Hepatocyte (in vitro differentiated cells): ENCODE measurements at regions not wholly inside any gene's neighbourhood (a gene's known extent, or its start where the extent isn't known, plus 50 kb on each side); places are given as distances from the start of the nearest gene placed in this dataset.

Experiments used
- DNase-seq: peaks from one replicate; pipeline ENCODE4 v3.0.0-alpha.2; 2016; ENCODE audit warnings: low spot score
- H2AFZ ChIP-seq: fragments of 200-600 bp; sonication (generic); 2 replicates; pipeline ENCODE4 v1.6.0; 2016; ENCODE audit warnings: antibody characterized with exemption, mild to moderate bottlenecking
- H3K27ac ChIP-seq: fragments of 200-600 bp; sonication (generic); 2 replicates; pipeline ENCODE4 v1.5.1; 2016; ENCODE audit warnings: mild to moderate bottlenecking
- H3K27me3 ChIP-seq: fragments of 200-600 bp; sonication (generic); 2 replicates; pipeline ENCODE4 v1.6.1; 2016
- H3K36me3 ChIP-seq: fragments of 200-600 bp; sonication (generic); replicated peaks from 2 replicates; pipeline ENCODE4 v1.5.1; 2016; ENCODE audit warnings: low read depth; ENCODE audit not compliant: insufficient read depth
- H3K4me1 ChIP-seq: fragments of 200-600 bp; sonication (generic); 2 replicates; pipeline ENCODE4 v1.5.1; 2016; ENCODE audit warnings: mild to moderate bottlenecking, moderate library complexity; ENCODE audit not compliant: insufficient read depth
- H3K4me2 ChIP-seq: fragments of 200-600 bp; sonication (generic); 2 replicates; pipeline ENCODE4 v1.6.0; 2016
- H3K4me3 ChIP-seq: fragments of 200-600 bp; sonication (generic); 2 replicates; pipeline ENCODE4 v1.5.1; 2016; ENCODE audit warnings: mild to moderate bottlenecking
- H3K79me2 ChIP-seq: fragments of 200-600 bp; sonication (generic); 2 replicates; pipeline ENCODE4 v1.6.0; 2017; ENCODE audit warnings: mild to moderate bottlenecking
- H3K9me2 ChIP-seq: fragments of 200-600 bp; sonication (generic); replicated peaks from 2 replicates; pipeline ENCODE4 v1.6.0; 2017; ENCODE audit warnings: mild to moderate bottlenecking; ENCODE audit not compliant: insufficient read depth
- H3K9me3 ChIP-seq: fragments of 200-600 bp; sonication (generic); 2 replicates; pipeline ENCODE4 v1.5.1; 2016; ENCODE audit warnings: low read depth, mild to moderate bottlenecking
- H4K20me1 ChIP-seq: fragments of 200-600 bp; sonication (generic); 2 replicates; pipeline ENCODE4 v1.6.0; 2016; ENCODE audit warnings: mild to moderate bottlenecking; ENCODE audit not compliant: insufficient read depth, poor library complexity, severe bottlenecking
- EZH2 ChIP-seq: fragments of 200-600 bp; sonication (generic); IDR thresholded peaks from 2 replicates; pipeline ENCODE4 v1.6.1; 2016; ENCODE audit warnings: antibody characterized with exemption, mild to moderate bottlenecking, borderline replicate concordance
- EZH2phosphoT487 ChIP-seq: fragments of 200-600 bp; sonication (generic); IDR thresholded peaks from one replicate; pipeline ENCODE4 v1.6.1; 2018; ENCODE audit warnings: antibody characterized with exemption, mild to moderate bottlenecking, low read depth, moderate library complexity; ENCODE audit not compliant: unreplicated experiment, severe bottlenecking
- WGBS: methylation state at CpG from one replicate; pipeline ENCODE4 v1.1.6; 2016; ENCODE audit warnings: low lambda C conversion rate; ENCODE audit errors: missing lambda C conversion rate; 5-methylcytosine and 5-hydroxymethylcytosine counted together
- TF ChIP-seq, protein P1 (sequence below): fragments of 200-600 bp; sonication (generic); IDR thresholded peaks from 2 replicates; pipeline ENCODE4 v1.5.1; 2016; ENCODE audit warnings: antibody characterized with exemption, mild to moderate bottlenecking; ENCODE audit not compliant: poor library complexity

DNA sequence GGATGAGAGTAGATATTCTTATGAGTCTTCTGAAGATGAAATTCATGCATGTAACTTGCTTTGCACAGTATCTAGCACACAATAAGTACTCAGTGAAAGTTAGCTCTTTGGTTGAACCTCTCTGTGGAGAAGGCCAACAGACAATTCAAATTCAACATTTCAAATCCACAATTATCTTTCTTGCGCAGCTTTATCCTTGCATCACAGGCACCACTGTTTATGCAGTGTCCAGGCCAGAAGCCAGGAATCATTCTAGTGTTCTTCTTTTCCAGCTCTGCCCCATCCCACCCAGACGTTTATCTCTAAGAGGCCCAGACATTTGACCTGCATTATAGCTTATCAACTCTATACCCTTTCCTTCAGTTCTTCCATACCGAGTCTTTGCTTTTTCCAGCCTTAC, 254.7 kb upstream of the OBI1 start:
- H3K79me2 ChIP-seq, result no peaks in the 10 kb centered on the region

DNA sequence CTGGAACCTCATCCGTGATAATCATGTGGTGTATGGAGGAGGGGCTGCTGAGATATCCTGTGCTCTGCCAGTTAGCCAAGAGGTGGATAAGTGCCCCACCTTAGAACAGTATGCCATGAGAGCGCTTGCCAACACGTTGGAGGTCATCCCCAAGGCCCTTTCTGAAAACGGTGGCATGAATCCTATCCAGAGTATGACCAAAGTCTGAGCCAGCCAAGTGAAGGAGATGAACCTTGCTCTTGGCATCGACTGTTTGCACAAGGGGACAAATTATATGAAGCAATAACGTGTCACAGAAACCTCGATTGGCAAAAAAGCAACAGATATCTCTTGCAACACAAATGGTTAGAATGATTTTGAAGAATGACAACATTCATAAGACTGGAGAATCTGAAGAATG, 251.2 kb upstream of the OBI1 start:
- H3K79me2 ChIP-seq, result no peaks in the 10 kb centered on the region
- no peak overlapping the region for H3K4me3 ChIP-seq
- no peaks in the 10 kb centered on the region for H3K27me3 ChIP-seq
- no peaks in the 10 kb centered on the region for H4K20me1 ChIP-seq
- 81% methylated on average over 7 of the region's 7 CpGs for WGBS
- H3K4me2 ChIP-seq, result no peak overlapping the region
- H3K9me3 ChIP-seq, result no peaks in the 10 kb centered on the region
- DNase-seq, result no peak
- H3K27ac ChIP-seq, result no peak overlapping the region
- TF ChIP-seq, protein P1, sequence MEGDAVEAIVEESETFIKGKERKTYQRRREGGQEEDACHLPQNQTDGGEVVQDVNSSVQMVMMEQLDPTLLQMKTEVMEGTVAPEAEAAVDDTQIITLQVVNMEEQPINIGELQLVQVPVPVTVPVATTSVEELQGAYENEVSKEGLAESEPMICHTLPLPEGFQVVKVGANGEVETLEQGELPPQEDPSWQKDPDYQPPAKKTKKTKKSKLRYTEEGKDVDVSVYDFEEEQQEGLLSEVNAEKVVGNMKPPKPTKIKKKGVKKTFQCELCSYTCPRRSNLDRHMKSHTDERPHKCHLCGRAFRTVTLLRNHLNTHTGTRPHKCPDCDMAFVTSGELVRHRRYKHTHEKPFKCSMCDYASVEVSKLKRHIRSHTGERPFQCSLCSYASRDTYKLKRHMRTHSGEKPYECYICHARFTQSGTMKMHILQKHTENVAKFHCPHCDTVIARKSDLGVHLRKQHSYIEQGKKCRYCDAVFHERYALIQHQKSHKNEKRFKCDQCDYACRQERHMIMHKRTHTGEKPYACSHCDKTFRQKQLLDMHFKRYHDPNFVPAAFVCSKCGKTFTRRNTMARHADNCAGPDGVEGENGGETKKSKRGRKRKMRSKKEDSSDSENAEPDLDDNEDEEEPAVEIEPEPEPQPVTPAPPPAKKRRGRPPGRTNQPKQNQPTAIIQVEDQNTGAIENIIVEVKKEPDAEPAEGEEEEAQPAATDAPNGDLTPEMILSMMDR, result no peak
- TF ChIP-seq EZH2phosphoT487, result no peak
- no peak for TF ChIP-seq EZH2
- no peaks in the 10 kb centered on the region for H3K36me3 ChIP-seq
- H2AFZ ChIP-seq, result no peak overlapping the region
- no peaks in the 10 kb centered on the region for H3K4me1 ChIP-seq
- H3K9me2 ChIP-seq, result no peaks in the 10 kb centered on the region

More for the DNA sequence above, 254.7 kb upstream of the OBI1 start:
- H2AFZ ChIP-seq, result no peak overlapping the region
- WGBS, result 72% methylated on average over 3 of the region's 3 CpGs
- H3K9me2 ChIP-seq, result no peaks in the 10 kb centered on the region
- H3K4me3 ChIP-seq, result no peak overlapping the region
- TF ChIP-seq, protein P1, result no peak
- TF ChIP-seq EZH2 (no peak), EZH2phosphoT487 (no peak)
- H3K36me3 ChIP-seq, result no peaks in the 10 kb centered on the region
- DNase-seq, result no peak
- H3K4me1 ChIP-seq, result no peaks in the 10 kb centered on the region
- H3K27ac ChIP-seq, result no peak overlapping the region
- no peaks in the 10 kb centered on the region for H3K9me3 ChIP-seq
- no peaks in the 10 kb centered on the region for H4K20me1 ChIP-seq
- H3K4me2 ChIP-seq, result no peak overlapping the region
- H3K27me3 ChIP-seq, result no peaks in the 10 kb centered on the region

DNA sequence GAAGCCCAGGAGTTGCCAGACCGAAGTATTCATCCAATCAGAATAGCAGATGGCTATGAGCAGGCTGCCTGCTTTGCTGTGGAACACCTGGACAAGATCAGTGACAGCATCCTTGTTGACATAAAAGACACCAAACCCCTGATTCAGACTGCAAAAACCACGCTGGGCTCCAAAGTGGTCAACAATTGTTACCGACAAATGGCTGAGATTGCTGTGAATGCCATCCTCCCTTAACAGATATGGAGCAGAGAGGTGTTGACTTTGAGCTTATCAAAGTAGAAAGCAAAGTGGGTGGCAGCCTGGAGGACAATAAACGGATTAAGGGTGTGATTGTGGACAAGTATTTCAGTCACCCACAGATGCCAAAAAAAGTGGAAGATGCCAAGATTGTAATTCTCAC, 250.3 kb upstream of the OBI1 start:
- no peak for DNase-seq
- Histone ChIP-seq H3K27me3 (no peaks in the 10 kb centered on the region), H3K4me2 (no peak overlapping the region), H3K36me3 (no peaks in the 10 kb centered on the region), H4K20me1 (no peaks in the 10 kb centered on the region), H3K9me2 (no peaks in the 10 kb centered on the region), H3K27ac (no peak overlapping the region), H2AFZ (no peak overlapping the region), H3K9me3 (no peaks in the 10 kb centered on the region), H3K79me2 (no peaks in the 10 kb centered on the region), H3K4me3 (no peak overlapping the region), H3K4me1 (no peaks in the 10 kb centered on the region)
- 25% methylated on average over 4 of the region's 4 CpGs for WGBS
- TF ChIP-seq, protein P1, result no peak
- TF ChIP-seq EZH2phosphoT487 (no peak), EZH2 (no peak)

DNA sequence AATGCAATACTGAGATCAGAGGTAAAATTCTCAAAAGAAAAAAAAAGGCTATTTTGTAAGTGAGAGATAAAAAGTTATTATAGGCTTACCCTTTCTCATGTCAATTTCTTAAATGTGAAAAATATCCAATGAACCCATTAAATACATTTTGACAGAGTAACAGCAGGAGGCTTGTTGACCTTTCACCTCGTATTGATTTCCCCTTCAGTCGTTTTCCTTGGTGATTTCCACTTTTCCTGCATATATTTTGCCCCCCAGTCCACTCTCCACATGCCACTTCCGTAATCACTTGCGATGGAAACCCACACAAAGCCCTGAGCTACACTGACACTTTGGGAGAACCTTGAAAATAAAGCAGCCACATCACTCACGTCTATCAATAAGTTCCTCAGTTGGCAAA, 248.1 kb upstream of the OBI1 start:
- H2AFZ ChIP-seq, result no peak overlapping the region
- H3K4me1 ChIP-seq, result no peaks in the 10 kb centered on the region
- H3K27ac ChIP-seq, result no peak overlapping the region
- no peaks in the 10 kb centered on the region for H3K79me2 ChIP-seq
- H3K27me3 ChIP-seq, result no peaks in the 10 kb centered on the region
- H3K4me2 ChIP-seq, result no peak overlapping the region
- DNase-seq, result no peak
- no peaks in the 10 kb centered on the region for H3K36me3 ChIP-seq
- H3K9me2 ChIP-seq, result no peaks in the 10 kb centered on the region
- H4K20me1 ChIP-seq, result no peaks in the 10 kb centered on the region
- no peaks in the 10 kb centered on the region for H3K9me3 ChIP-seq
- H3K4me3 ChIP-seq, result no peak overlapping the region
- TF ChIP-seq EZH2 (no peak), EZH2phosphoT487 (no peak)
- TF ChIP-seq, protein P1, result no peak
- 58% methylated on average over 5 of the region's 5 CpGs for WGBS
